NT2/D1 (cell line): ENCODE measurements at regions not wholly inside any gene's neighbourhood (a gene's known extent, or its start where the extent isn't known, plus 50 kb on each side); places are given as distances from the start of the nearest gene placed in this dataset.
"Not testable (repeated sequence)": the region's sequence is repeated elsewhere in the genome, so short reads cannot be mapped to it uniquely, and the experiment has no call there.

Experiments
- DNase-seq: peaks from one replicate; pipeline ENCODE4 v3.0.0-alpha.2; 2011; ENCODE audit warnings: low read depth, low spot score
- H3K27me3 ChIP-seq: 2 replicates; pipeline ENCODE4 v1.6.0; 2011; ENCODE audit warnings: mild to moderate bottlenecking; ENCODE audit not compliant: insufficient read length, insufficient read depth
- H3K36me3 ChIP-seq: 2 replicates; pipeline ENCODE4 v1.6.1; 2011; ENCODE audit warnings: mild to moderate bottlenecking, low read length, mixed read lengths; ENCODE audit not compliant: insufficient read depth, insufficient read length
- H3K4me1 ChIP-seq: 2 replicates; pipeline ENCODE4 v1.5.1; 2011; ENCODE audit not compliant: insufficient read depth, insufficient read length
- H3K4me3 ChIP-seq: 2 replicates; pipeline ENCODE4 v1.5.1; 2011; ENCODE audit warnings: low read depth; ENCODE audit not compliant: insufficient read length
- H3K9ac ChIP-seq: 2 replicates; pipeline ENCODE4 v1.6.0; 2011; ENCODE audit warnings: low read depth; ENCODE audit not compliant: insufficient read length
- H3K9me3 ChIP-seq: 2 replicates; pipeline ENCODE4 v1.5.1; 2011; ENCODE audit warnings: mild to moderate bottlenecking, low read length; ENCODE audit not compliant: insufficient read depth
- SUZ12 ChIP-seq: IDR thresholded peaks from 2 replicates; pipeline ENCODE4 v1.6.1; 2011; ENCODE audit not compliant: insufficient read length, insufficient read depth; ENCODE audit errors: extremely low read depth
- YY1 ChIP-seq: IDR thresholded peaks from 2 replicates; pipeline ENCODE4 v1.6.1; 2011; ENCODE audit not compliant: insufficient read length, insufficient read depth
- ZNF274 ChIP-seq: IDR thresholded peaks from 2 replicates; pipeline ENCODE4 v1.6.1; 2011; ENCODE audit warnings: mild to moderate bottlenecking, low read depth, low read length

DNA sequence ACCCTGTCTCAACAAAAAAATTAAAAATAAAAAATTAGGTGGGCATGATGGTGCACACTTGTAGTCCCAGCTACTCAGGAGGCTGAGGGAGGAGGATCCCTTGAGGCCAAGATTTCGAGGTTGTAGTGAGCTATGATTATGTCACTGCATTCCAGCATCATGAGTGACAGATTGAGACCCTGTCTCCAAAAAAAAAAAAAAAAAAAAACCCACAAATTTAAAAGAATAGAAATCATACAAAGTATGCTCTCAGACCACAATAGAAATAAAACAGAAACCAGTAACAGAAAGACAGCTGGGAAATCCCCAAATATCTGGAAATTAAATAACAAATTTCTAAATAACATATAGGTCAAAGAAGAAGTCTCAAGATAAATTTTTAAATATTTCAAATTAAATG lies 81.0 kb upstream of the HUWE1 start:
- Histone ChIP-seq H3K4me1 (no peaks in the 10 kb centered on the region), H3K27me3 (no peaks in the 10 kb centered on the region), H3K9ac (no peak overlapping the region), H3K4me3 (no peak overlapping the region), H3K36me3 (no peaks in the 10 kb centered on the region), H3K9me3 (no peaks in the 10 kb centered on the region)
- TF ChIP-seq YY1, result no peak
- TF ChIP-seq SUZ12, result no peak
- TF ChIP-seq ZNF274, result no peak
- no peak for DNase-seq

- H3K4me3 ChIP-seq, H3K36me3 ChIP-seq, H3K9ac ChIP-seq, H3K27me3 ChIP-seq, H3K4me1 ChIP-seq, H3K9me3 ChIP-seq: not testable (repeated sequence)
- DNase-seq, result peak; percentile 54
These were observed 70.7 kb upstream of the HUWE1 start for GRCh38 chrX:53757181-53757580.

- no peak for DNase-seq
- Histone ChIP-seq H3K27me3 (no peaks in the 10 kb centered on the region), H3K4me1 (no peaks in the 10 kb centered on the region), H3K4me3 (no peak overlapping the region), H3K9me3 (no peaks in the 10 kb centered on the region), H3K9ac (no peak overlapping the region), H3K36me3 (no peaks in the 10 kb centered on the region)
- TF ChIP-seq SUZ12 (no peak), YY1 (no peak), ZNF274 (no peak)
These were observed 60.2 kb upstream of the HUWE1 start for GRCh38 chrX:53746718-53747117.

DNA sequence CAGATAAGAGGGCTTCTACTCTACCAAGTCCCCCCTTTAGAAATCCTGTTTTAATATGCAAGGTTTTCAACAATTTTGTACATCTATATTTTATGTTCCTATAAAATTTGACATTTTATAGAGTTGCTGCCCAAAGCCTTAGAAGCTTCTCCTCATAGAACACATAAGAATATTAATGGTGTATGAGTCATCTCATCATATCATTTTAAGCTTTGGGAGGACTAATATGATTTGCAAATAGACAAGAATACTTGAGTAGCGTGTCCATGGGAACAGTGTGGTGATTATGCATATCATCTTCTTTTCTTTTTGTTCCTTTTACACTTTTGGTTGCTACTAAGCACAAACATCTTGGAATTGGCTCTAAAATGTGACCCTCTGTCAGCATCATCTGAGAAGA lies 56.7 kb upstream of the HUWE1 start:
- TF ChIP-seq ZNF274 (no peak), YY1 (no peak), SUZ12 (no peak)
- no peak overlapping the region for H3K4me3 ChIP-seq
- H3K9ac ChIP-seq, result no peak overlapping the region
- DNase-seq, result no peak
- H3K9me3 ChIP-seq, result no peaks in the 10 kb centered on the region
- H3K4me1 ChIP-seq, result no peaks in the 10 kb centered on the region
- no peaks in the 10 kb centered on the region for H3K27me3 ChIP-seq
- no peaks in the 10 kb centered on the region for H3K36me3 ChIP-seq

DNA sequence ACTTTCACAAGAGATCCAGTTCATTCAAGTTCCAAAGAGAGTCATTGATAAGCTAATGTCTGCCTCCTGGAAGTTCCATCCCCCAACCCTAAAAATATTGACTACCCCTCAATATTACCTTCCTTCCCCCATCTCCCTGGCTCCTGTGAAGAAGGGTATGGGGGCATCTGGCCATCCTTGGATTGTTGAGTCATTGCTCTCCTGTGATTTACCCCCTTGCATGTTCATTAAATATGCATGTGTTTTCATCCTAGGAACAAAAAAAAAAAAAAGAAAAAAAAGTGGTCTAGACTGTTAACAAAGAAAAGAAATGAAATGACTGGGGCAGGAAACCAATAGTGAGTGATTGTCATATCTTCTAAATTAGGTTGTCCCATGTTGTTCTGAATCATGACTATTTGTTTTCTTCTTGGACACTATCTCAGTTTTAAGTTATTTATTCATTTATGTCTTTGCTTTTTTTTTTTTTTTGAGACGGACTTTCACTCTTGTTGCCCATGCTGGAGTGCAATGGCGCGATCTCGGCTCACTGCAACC lies 51.9 kb upstream of the HUWE1 start:
- H3K9ac ChIP-seq, result no peak overlapping the region
- no peaks in the 10 kb centered on the region for H3K36me3 ChIP-seq
- H3K27me3 ChIP-seq, result no peaks in the 10 kb centered on the region
- no peak for DNase-seq
- no peaks in the 10 kb centered on the region for H3K4me1 ChIP-seq
- TF ChIP-seq SUZ12 (no peak), YY1 (no peak), ZNF274 (no peak)
- H3K4me3 ChIP-seq, result no peak overlapping the region
- no peaks in the 10 kb centered on the region for H3K9me3 ChIP-seq
